Uterus (tissue), 3 donors: ENCODE measurements at regions not wholly inside any gene's neighbourhood (a gene's known extent, or its start where the extent isn't known, plus 50 kb on each side); places are given as distances from the start of the nearest gene placed in this dataset.

Source experiments
- DNase-seq, 2 donors: peaks; one replicate each; pipeline ENCODE4 v3.0.0-alpha.2; 2019 to 2020
- H3K27ac ChIP-seq, 2 donors: fragments of 200-600 bp; sonication (generic); 1 replicate in 1 of 2; 2 replicates in 1 of 2; pipeline ENCODE4 v1.5.1; 2016 to 2018
- H3K27me3 ChIP-seq, 2 donors: fragments of 200-600 bp; sonication (generic); one replicate each; pipeline ENCODE4 v1.5.1; 2018 to 2019; ENCODE audit warnings: control low read depth in 1 of 2
- H3K36me3 ChIP-seq, 2 donors: fragments of 200-600 bp; sonication (generic); one replicate each; pipeline ENCODE4 v1.5.1; 2019; ENCODE audit warnings: control low read depth in 1 of 2
- H3K4me1 ChIP-seq, 2 donors: fragments of 200-600 bp; sonication (generic); one replicate each; pipeline ENCODE4 v1.5.1; 2018 to 2019; ENCODE audit warnings: control low read depth in 1 of 2
- H3K4me3 ChIP-seq, 2 donors: fragments of 200-600 bp; sonication (generic); 1 replicate in 1 of 2; 2 replicates in 1 of 2; pipeline ENCODE4 v1.5.1; 2018 to 2019; ENCODE audit warnings: mild to moderate bottlenecking in 1 of 2
- H3K9me3 ChIP-seq, 2 donors: fragments of 200-600 bp; sonication (generic); one replicate each; pipeline ENCODE4 v1.5.1; 2019; ENCODE audit warnings: control low read depth in 1 of 2
- CTCF ChIP-seq, 4 experiments: fragments of 200-600 bp in 2 of 4; fragments of 450-650 bp in 2 of 4; sonication (generic) in 2 of 4; IDR thresholded peaks; one replicate each; pipeline ENCODE4 v1.5.1; 2016 to 2019; ENCODE audit warnings: antibody characterized with exemption in 4 of 4, mild to moderate bottlenecking in 2 of 4, moderate library complexity in 1 of 4
- POLR2A ChIP-seq, 2 donors: fragments of 450-650 bp; IDR thresholded peaks; one replicate each; pipeline ENCODE4 v1.6.1; 2016; ENCODE audit warnings: antibody characterized with exemption in 2 of 2, mild to moderate bottlenecking in 1 of 2, moderate library complexity in 1 of 2
- intact Hi-C: fragments of 100-400 bp; cut with DNase I; formaldehyde crosslinking; loops from one replicate; pipeline ENCODE4 v1.15.1; 2023; ENCODE audit warnings: low total_unique reads
- donor health status: DM: yes; HTN: yes; CAD: no.

GRCh38 chr5:77846422-77847128, 70.4 kb upstream of the TBCA start:
- H3K36me3 ChIP-seq = no peaks in the 10 kb centered on the region
- no peak for DNase-seq
- no peaks in the 10 kb centered on the region for H3K9me3 ChIP-seq
- TF ChIP-seq POLR2A (IDR thresholded peaks at IDR 0.05) (no peak), CTCF (IDR thresholded peaks at IDR 0.05) (no peak)
- no peak overlapping the region for H3K27ac ChIP-seq
- intact Hi-C loops = no loop called here
- no peaks in the 10 kb centered on the region for H3K4me1 ChIP-seq
- no peak overlapping the region for H3K4me3 ChIP-seq
- H3K27me3 ChIP-seq = no peaks in the 10 kb centered on the region

GRCh38 chr5:77845324-77845646, 69.1 kb upstream of the TBCA start:
- intact Hi-C loops = no loop called here
- no peaks in the 10 kb centered on the region for H3K4me1 ChIP-seq
- H3K36me3 ChIP-seq = no peaks in the 10 kb centered on the region
- no peak for TF ChIP-seq CTCF (IDR thresholded peaks at IDR 0.05)
- no peak for TF ChIP-seq POLR2A (IDR thresholded peaks at IDR 0.05)
- H3K9me3 ChIP-seq = no peaks in the 10 kb centered on the region
- DNase-seq = no peak
- H3K27me3 ChIP-seq = no peaks in the 10 kb centered on the region
- no peak overlapping the region for H3K27ac ChIP-seq
- peak overlapping the region in 1 of 2 donors; percentile 32 for H3K4me3 ChIP-seq

GRCh38 chr5:77844623-77845323, 68.6 kb upstream of the TBCA start:
- H3K27ac ChIP-seq = no peak overlapping the region
- no peak for DNase-seq
- peak overlapping the region; percentile 27 to 32 for H3K4me3 ChIP-seq
- H3K27me3 ChIP-seq = no peaks in the 10 kb centered on the region
- intact Hi-C loops = no loop called here
- no peaks in the 10 kb centered on the region for H3K4me1 ChIP-seq
- peak in 2 of 4 experiments; percentile 4 to 21 for TF ChIP-seq CTCF (IDR thresholded peaks at IDR 0.05)
- no peak for TF ChIP-seq POLR2A (IDR thresholded peaks at IDR 0.05)
- H3K36me3 ChIP-seq = no peaks in the 10 kb centered on the region
- H3K9me3 ChIP-seq = no peaks in the 10 kb centered on the region

- H3K36me3 ChIP-seq = no peaks in the 10 kb centered on the region
- H3K9me3 ChIP-seq = no peaks in the 10 kb centered on the region
- H3K4me3 ChIP-seq = peak overlapping the region; percentile 27 to 32
- no peak for DNase-seq
- intact Hi-C loops = no loop called here
- TF ChIP-seq POLR2A (IDR thresholded peaks at IDR 0.05) (no peak), CTCF (IDR thresholded peaks at IDR 0.05) (no peak)
- H3K27me3 ChIP-seq = no peaks in the 10 kb centered on the region
- no peak overlapping the region for H3K27ac ChIP-seq
- no peaks in the 10 kb centered on the region for H3K4me1 ChIP-seq
These were observed 68.2 kb upstream of the TBCA start for GRCh38 chr5:77844373-77844622.

- no peak overlapping the region for H3K27ac ChIP-seq
- H3K9me3 ChIP-seq = no peaks in the 10 kb centered on the region
- no peaks in the 10 kb centered on the region for H3K36me3 ChIP-seq
- H3K4me3 ChIP-seq = peak overlapping the region; percentile 27 to 32
- DNase-seq = no peak
- TF ChIP-seq POLR2A (IDR thresholded peaks at IDR 0.05) (no peak), CTCF (IDR thresholded peaks at IDR 0.05) (no peak)
- H3K27me3 ChIP-seq = no peaks in the 10 kb centered on the region
- intact Hi-C loops = no loop called here
- H3K4me1 ChIP-seq = no peaks in the 10 kb centered on the region
These were observed 67.6 kb upstream of the TBCA start for GRCh38 chr5:77843570-77844372.
